Loucy (cell line): ENCODE measurements at regions not wholly inside any gene's neighbourhood (a gene's known extent, or its start where the extent isn't known, plus 50 kb on each side); places are given as distances from the start of the nearest gene placed in this dataset.

ENCODE experiments used
- H2AFZ ChIP-seq: fragments of 200-600 bp; sonication (generic); 2 replicates; pipeline ENCODE4 v1.6.0; 2016; ENCODE audit warnings: antibody characterized with exemption, mild to moderate bottlenecking, low read length, moderate library complexity
- H3F3A ChIP-seq: fragments of 200-600 bp; 2 replicates; pipeline ENCODE4 v1.6.0; 2016; ENCODE audit warnings: antibody characterized with exemption, low read depth, mild to moderate bottlenecking
- H3K27me3 ChIP-seq: fragments of 200-600 bp; sonication (generic); 2 replicates; pipeline ENCODE4 v1.6.1; 2014; ENCODE audit warnings: low read length, mild to moderate bottlenecking; ENCODE audit not compliant: insufficient read depth, poor library complexity, severe bottlenecking
- H3K36me3 ChIP-seq: fragments of 200-600 bp; sonication (generic); 2 replicates; pipeline ENCODE4 v1.6.1; 2016; ENCODE audit warnings: low read length; ENCODE audit not compliant: insufficient read depth
- H3K4me1 ChIP-seq: fragments of 200-600 bp; sonication (generic); 2 replicates; pipeline ENCODE4 v1.5.1; 2014; ENCODE audit warnings: low read length, mild to moderate bottlenecking; ENCODE audit not compliant: insufficient read depth, poor library complexity, severe bottlenecking
- H3K4me2 ChIP-seq: fragments of 200-600 bp; sonication (generic); 2 replicates; pipeline ENCODE4 v1.6.0; 2014; ENCODE audit warnings: antibody characterized with exemption, low read length, low read depth, mild to moderate bottlenecking; ENCODE audit not compliant: poor library complexity, severe bottlenecking
- H3K4me3 ChIP-seq: fragments of 200-600 bp; sonication (generic); 2 replicates; pipeline ENCODE4 v1.5.1; 2014; ENCODE audit warnings: low read length, mild to moderate bottlenecking, mixed read lengths; ENCODE audit not compliant: poor library complexity, severe bottlenecking
- H3K79me2 ChIP-seq: fragments of 200-600 bp; sonication (generic); 2 replicates; pipeline ENCODE4 v1.6.1; 2014; ENCODE audit warnings: low read length; ENCODE audit not compliant: insufficient read depth
- H3K9ac ChIP-seq: fragments of 200-600 bp; sonication (generic); 2 replicates; pipeline ENCODE4 v1.6.0; 2014; ENCODE audit warnings: mild to moderate bottlenecking, low read depth, low read length, moderate library complexity; ENCODE audit not compliant: poor library complexity, severe bottlenecking
- H3K9me2 ChIP-seq: fragments of 200-600 bp; sonication (generic); replicated peaks from 2 replicates; pipeline ENCODE4 v1.6.1; 2016; ENCODE audit warnings: low read depth, low read length, mixed read lengths
- H3K9me3 ChIP-seq: fragments of 200-600 bp; sonication (generic); 2 replicates; pipeline ENCODE4 v1.6.1; 2014; ENCODE audit warnings: mild to moderate bottlenecking, antibody characterized with exemption, low read length, low read depth; ENCODE audit not compliant: insufficient read depth
- H4K20me1 ChIP-seq: fragments of 200-600 bp; sonication (generic); 2 replicates; pipeline ENCODE4 v1.6.0; 2014; ENCODE audit warnings: antibody characterized with exemption, low read length, mild to moderate bottlenecking; ENCODE audit not compliant: insufficient read depth, poor library complexity, severe bottlenecking
- EZH2phosphoT487 ChIP-seq: fragments of 200-600 bp; IDR thresholded peaks from 2 replicates; pipeline ENCODE4 v1.6.1; 2018; ENCODE audit warnings: antibody characterized with exemption, mild to moderate bottlenecking, moderate library complexity, borderline replicate concordance
- TF ChIP-seq, protein P1 (sequence below): fragments of 200-600 bp; sonication (generic); conservative IDR thresholded peaks from 2 replicates; pipeline ENCODE4 v1.5.1; 2014; ENCODE audit warnings: mild to moderate bottlenecking, antibody characterized with exemption, low read length

DNA sequence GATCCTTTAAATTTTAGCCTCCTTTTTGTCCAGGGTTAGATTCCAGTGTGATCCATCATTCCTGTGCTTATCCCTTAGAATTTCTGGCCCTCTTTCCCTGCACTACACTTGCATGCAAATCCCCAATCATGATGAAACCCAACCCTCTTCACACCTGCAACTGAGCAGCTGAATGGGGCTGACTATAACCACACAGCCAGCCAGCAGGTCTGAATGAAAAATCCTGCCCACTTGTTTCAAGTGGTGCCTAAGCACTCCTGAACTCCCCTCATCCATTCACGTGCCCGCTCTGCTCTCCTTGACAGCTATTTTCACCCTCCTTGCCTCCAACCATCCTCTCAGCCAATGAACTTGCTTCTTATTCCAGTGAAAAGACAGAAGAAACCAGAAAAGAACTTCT is 80.5 kb upstream of the AFF3 start:
- H3F3A ChIP-seq, result no peaks in the 10 kb centered on the region
- H3K27me3 ChIP-seq, result no peaks in the 10 kb centered on the region
- peaks cover 15% of the 10 kb centered on the region for H3K4me1 ChIP-seq
- H3K9me3 ChIP-seq, result no peaks in the 10 kb centered on the region
- H3K4me2 ChIP-seq, result no peak overlapping the region
- H3K4me3 ChIP-seq, result no peak overlapping the region
- no peak for TF ChIP-seq EZH2phosphoT487
- TF ChIP-seq, protein P1, sequence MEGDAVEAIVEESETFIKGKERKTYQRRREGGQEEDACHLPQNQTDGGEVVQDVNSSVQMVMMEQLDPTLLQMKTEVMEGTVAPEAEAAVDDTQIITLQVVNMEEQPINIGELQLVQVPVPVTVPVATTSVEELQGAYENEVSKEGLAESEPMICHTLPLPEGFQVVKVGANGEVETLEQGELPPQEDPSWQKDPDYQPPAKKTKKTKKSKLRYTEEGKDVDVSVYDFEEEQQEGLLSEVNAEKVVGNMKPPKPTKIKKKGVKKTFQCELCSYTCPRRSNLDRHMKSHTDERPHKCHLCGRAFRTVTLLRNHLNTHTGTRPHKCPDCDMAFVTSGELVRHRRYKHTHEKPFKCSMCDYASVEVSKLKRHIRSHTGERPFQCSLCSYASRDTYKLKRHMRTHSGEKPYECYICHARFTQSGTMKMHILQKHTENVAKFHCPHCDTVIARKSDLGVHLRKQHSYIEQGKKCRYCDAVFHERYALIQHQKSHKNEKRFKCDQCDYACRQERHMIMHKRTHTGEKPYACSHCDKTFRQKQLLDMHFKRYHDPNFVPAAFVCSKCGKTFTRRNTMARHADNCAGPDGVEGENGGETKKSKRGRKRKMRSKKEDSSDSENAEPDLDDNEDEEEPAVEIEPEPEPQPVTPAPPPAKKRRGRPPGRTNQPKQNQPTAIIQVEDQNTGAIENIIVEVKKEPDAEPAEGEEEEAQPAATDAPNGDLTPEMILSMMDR, result no peak
- H3K79me2 ChIP-seq, result no peaks in the 10 kb centered on the region
- H3K36me3 ChIP-seq, result no peaks in the 10 kb centered on the region
- no peaks in the 10 kb centered on the region for H4K20me1 ChIP-seq
- no peaks in the 10 kb centered on the region for H3K9me2 ChIP-seq
- H2AFZ ChIP-seq, result no peak overlapping the region
- H3K9ac ChIP-seq, result no peak overlapping the region

DNA sequence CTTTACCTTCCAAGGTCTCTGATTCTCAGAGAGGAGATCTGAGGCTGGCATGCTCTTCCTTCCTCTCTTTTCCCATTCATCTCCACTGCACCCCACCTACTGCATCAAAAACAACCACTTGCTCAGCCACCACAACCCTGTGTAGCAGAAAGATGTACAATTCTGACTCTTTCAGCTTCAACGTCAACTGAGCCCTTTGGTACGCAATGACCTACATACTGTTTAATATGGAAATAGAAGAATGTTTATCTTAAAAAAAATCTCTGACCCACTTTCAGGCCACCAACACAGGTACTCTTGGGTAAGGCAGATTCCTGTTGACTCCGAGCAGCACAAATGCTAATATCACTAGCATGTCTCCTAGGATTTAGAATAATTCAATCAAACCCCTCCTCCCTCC is 76.2 kb upstream of the AFF3 start:
- Histone ChIP-seq H3K9me2 (no peaks in the 10 kb centered on the region), H3K27me3 (no peaks in the 10 kb centered on the region), H3K4me1 (peaks cover 13% of the 10 kb centered on the region), H3K4me2 (no peak overlapping the region), H4K20me1 (no peaks in the 10 kb centered on the region), H3K4me3 (no peak overlapping the region), H3F3A (no peaks in the 10 kb centered on the region), H3K9me3 (no peaks in the 10 kb centered on the region), H3K36me3 (no peaks in the 10 kb centered on the region), H3K9ac (no peak overlapping the region), H2AFZ (no peak overlapping the region), H3K79me2 (no peaks in the 10 kb centered on the region)
- TF ChIP-seq, protein P1, result no peak
- TF ChIP-seq EZH2phosphoT487, result no peak

DNA sequence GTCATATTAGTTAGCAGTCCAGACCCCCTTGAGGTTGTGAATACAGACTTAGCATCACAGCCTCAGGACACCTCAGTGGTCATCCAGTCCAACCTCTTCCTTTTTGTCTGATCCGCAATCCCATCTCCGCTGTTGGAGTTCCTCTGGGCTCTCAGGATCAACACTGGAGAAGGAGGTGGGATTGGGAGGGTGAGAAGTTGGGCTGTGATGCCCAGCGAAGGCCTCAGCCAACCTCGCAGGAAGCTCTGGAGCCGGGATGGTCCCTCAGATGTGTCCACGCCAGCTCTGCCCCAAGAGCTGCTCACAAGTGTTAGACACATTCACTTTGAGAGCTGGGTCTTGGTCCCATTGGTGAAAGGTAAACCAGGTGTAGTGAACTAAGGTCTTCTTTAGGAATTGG is 74.9 kb upstream of the AFF3 start:
- H3K36me3 ChIP-seq, result no peaks in the 10 kb centered on the region
- no peaks in the 10 kb centered on the region for H3F3A ChIP-seq
- TF ChIP-seq EZH2phosphoT487, result no peak
- TF ChIP-seq, protein P1, result no peak
- H3K4me1 ChIP-seq, result peaks cover 17% of the 10 kb centered on the region
- no peaks in the 10 kb centered on the region for H3K9me3 ChIP-seq
- H3K4me2 ChIP-seq, result no peak overlapping the region
- no peaks in the 10 kb centered on the region for H4K20me1 ChIP-seq
- no peaks in the 10 kb centered on the region for H3K79me2 ChIP-seq
- H2AFZ ChIP-seq, result no peak overlapping the region
- H3K9me2 ChIP-seq, result no peaks in the 10 kb centered on the region
- H3K9ac ChIP-seq, result no peak overlapping the region
- no peak overlapping the region for H3K4me3 ChIP-seq
- H3K27me3 ChIP-seq, result no peaks in the 10 kb centered on the region
